MM.1S (cell line): ENCODE measurements at regions not wholly inside any gene's neighbourhood (a gene's known extent, or its start where the extent isn't known, plus 50 kb on each side); places are given as distances from the start of the nearest gene placed in this dataset.

Experiments
- CTCF ChIP-seq: fragments of 300-600 bp; sonication (generic); IDR thresholded peaks from 2 replicates; pipeline ENCODE4 v1.5.1; 2016; ENCODE audit warnings: antibody characterized with exemption, low read length, mixed read lengths
- EZH2phosphoT487 ChIP-seq: fragments of 300-600 bp; sonication (generic); IDR thresholded peaks from 2 replicates; pipeline ENCODE4 v1.6.1; 2018; ENCODE audit warnings: antibody characterized with exemption, low read length

DNA sequence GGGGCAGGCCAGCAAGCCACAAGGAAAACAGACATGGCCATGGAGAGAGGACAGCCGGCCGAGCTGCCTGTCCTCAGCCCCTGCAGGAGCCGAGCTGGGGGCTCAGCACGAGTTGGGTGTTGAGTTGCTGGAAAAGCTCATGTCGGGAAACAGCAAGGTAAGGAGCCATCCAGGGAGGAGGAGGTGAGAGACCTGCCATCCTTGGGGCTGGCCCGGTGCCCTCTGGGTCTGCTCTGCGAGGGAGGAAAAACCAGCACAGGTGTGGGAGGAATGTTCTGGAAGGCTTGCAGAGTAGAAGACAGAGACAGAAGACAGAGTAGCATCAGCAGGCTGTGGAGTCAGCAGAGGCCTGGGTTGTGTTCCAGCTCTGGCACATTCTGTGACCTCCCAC lies 548.8 kb downstream of the PTPRU start:
- TF ChIP-seq CTCF (no peak), EZH2phosphoT487 (no peak)
